BLaER1 treated with 17β-estradiol and CSF1 and Interleukin-3, amounts not matched to agents 10 nM and 100 nM (cell line): ENCODE measurements at regions not wholly inside any gene's neighbourhood (a gene's known extent, or its start where the extent isn't known, plus 50 kb on each side); places are given as distances from the start of the nearest gene placed in this dataset.

Source experiments
- H3K27ac ChIP-seq, 11 experiments: shearing (Covaris generic); formaldehyde crosslinking; 2 replicates each; pipeline ENCODE4 v1.8.1; 2022
- H3K27me3 ChIP-seq, 11 experiments: shearing (Covaris generic); formaldehyde crosslinking; 2 replicates each; pipeline ENCODE4 v1.8.1; 2022
- H3K36me3 ChIP-seq, 11 experiments: shearing (Covaris generic); formaldehyde crosslinking; 2 replicates each; pipeline ENCODE4 v1.8.1; 2022
- H3K4me1 ChIP-seq, 10 experiments: shearing (Covaris generic); formaldehyde crosslinking; 2 replicates each; pipeline ENCODE4 v1.8.1; 2022
- H3K4me2 ChIP-seq, 11 experiments: shearing (Covaris generic); formaldehyde crosslinking; 2 replicates each; pipeline ENCODE4 v1.8.1; 2022
- H3K4me3 ChIP-seq, 10 experiments: shearing (Covaris generic); formaldehyde crosslinking; 2 replicates each; pipeline ENCODE4 v1.8.1; 2022
- H3K9ac ChIP-seq, 11 experiments: shearing (Covaris generic); formaldehyde crosslinking; 2 replicates each; pipeline ENCODE4 v1.8.1; 2022
- H3K9me3 ChIP-seq, 11 experiments: shearing (Covaris generic); formaldehyde crosslinking; replicated peaks in 1 of 11; 2 replicates each; pipeline ENCODE4 v1.8.1; 2022
- H4K20me1 ChIP-seq, 11 experiments: shearing (Covaris generic); formaldehyde crosslinking; 2 replicates each; pipeline ENCODE4 v1.8.1; 2022
- Cebpa-rat ChIP-seq, 11 experiments: shearing (Covaris generic); IDR thresholded peaks; 2 replicates each; pipeline ENCODE4 v1.8.1; 2022

DNA sequence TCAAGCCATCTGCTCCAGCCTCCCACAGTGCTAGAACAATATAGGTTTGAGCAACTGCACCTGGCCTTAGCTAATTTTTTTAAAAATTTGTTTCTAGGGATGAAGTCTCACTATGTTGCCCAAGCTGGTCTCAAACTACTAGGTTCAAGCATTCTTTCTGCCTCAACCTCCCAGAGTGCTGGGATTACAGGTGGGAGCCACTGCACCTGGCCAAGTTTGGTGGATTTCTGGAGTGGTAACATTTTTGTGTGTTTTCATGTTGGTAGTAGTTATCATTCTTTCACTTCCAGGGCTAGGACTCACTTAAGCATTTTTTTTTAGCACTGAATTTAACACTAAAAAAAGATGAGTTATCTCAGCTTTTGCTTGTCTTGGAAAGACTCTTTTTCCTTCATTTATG is 328.0 kb upstream of the RGS6 start:
- Histone ChIP-seq H3K4me1 (peaks cover 0 to 9% (median 0%) of the 10 kb centered on the region in 10 experiments; a peak in 4 of 20 replicates), H3K27me3 (no peaks in the 10 kb centered on the region), H3K4me2 (no peak overlapping the region), H4K20me1 (peaks cover 0 to 96% (median 21%) of the 10 kb centered on the region in 11 experiments; a peak in 11 of 22 replicates), H3K27ac (no peak overlapping the region), H3K9me3 (peaks cover 28 to 53% (median 38%) of the 10 kb centered on the region in 11 experiments), H3K9ac (no peak overlapping the region), H3K4me3 (no peak overlapping the region), H3K36me3 (peaks cover 0 to 68% (median 9%) of the 10 kb centered on the region in 11 experiments; a peak in 13 of 22 replicates)
- no peak for TF ChIP-seq Cebpa-rat (IDR thresholded peaks at IDR 0.05)

GRCh38 chr14:71606064-71606463 is 326.2 kb upstream of the RGS6 start:
- H3K9ac ChIP-seq, result no peak overlapping the region
- peaks cover 0 to 98% (median 21%) of the 10 kb centered on the region in 11 experiments; a peak in 11 of 22 replicates for H4K20me1 ChIP-seq
- H3K4me2 ChIP-seq, result peak overlapping the region in 3 of 11 experiments; percentile 8 to 27 (median 11); a peak in 3 of 22 replicates
- H3K9me3 ChIP-seq, result peaks cover 10 to 35% (median 20%) of the 10 kb centered on the region in 11 experiments; a peak in 21 of 22 replicates
- TF ChIP-seq Cebpa-rat (IDR thresholded peaks at IDR 0.05), result no peak
- H3K27me3 ChIP-seq, result no peaks in the 10 kb centered on the region
- H3K36me3 ChIP-seq, result peaks cover 0 to 56% (median 0%) of the 10 kb centered on the region in 11 experiments; a peak in 8 of 22 replicates
- peaks cover 0 to 9% (median 0%) of the 10 kb centered on the region in 10 experiments; a peak in 4 of 20 replicates for H3K4me1 ChIP-seq
- H3K27ac ChIP-seq, result no peak overlapping the region
- no peak overlapping the region for H3K4me3 ChIP-seq

GRCh38 chr14:71606575-71606974 is 325.7 kb upstream of the RGS6 start:
- Histone ChIP-seq H3K4me3 (no peak overlapping the region), H3K4me1 (peaks cover 0 to 9% (median 0%) of the 10 kb centered on the region in 10 experiments; a peak in 4 of 20 replicates), H3K9me3 (peaks cover 7 to 30% (median 18%) of the 10 kb centered on the region in 11 experiments; a peak in 20 of 22 replicates), H3K9ac (no peak overlapping the region), H3K36me3 (peaks cover 0 to 56% (median 0%) of the 10 kb centered on the region in 11 experiments; a peak in 8 of 22 replicates), H4K20me1 (peaks cover 0 to 98% (median 21%) of the 10 kb centered on the region in 11 experiments; a peak in 11 of 22 replicates), H3K27me3 (no peaks in the 10 kb centered on the region), H3K27ac (no peak overlapping the region), H3K4me2 (peak overlapping the region in 1 of 11 experiments; percentile 27; a peak in 1 of 22 replicates)
- TF ChIP-seq Cebpa-rat (IDR thresholded peaks at IDR 0.05), result no peak

- no peak for TF ChIP-seq Cebpa-rat (IDR thresholded peaks at IDR 0.05)
- no peak overlapping the region for H3K4me3 ChIP-seq
- no peaks in the 10 kb centered on the region for H3K27me3 ChIP-seq
- H4K20me1 ChIP-seq, result peaks cover 0 to 98% (median 21%) of the 10 kb centered on the region in 11 experiments; a peak in 11 of 22 replicates
- peaks cover 0 to 56% (median 0%) of the 10 kb centered on the region in 11 experiments; a peak in 8 of 22 replicates for H3K36me3 ChIP-seq
- H3K9me3 ChIP-seq, result peaks cover 7 to 29% (median 18%) of the 10 kb centered on the region in 11 experiments; a peak in 20 of 22 replicates
- peaks cover 0 to 9% (median 0%) of the 10 kb centered on the region in 10 experiments; a peak in 4 of 20 replicates for H3K4me1 ChIP-seq
- H3K4me2 ChIP-seq, result no peak overlapping the region
- H3K27ac ChIP-seq, result no peak overlapping the region
- H3K9ac ChIP-seq, result no peak overlapping the region
Measured at GRCh38 chr14:71607056-71607455, 325.2 kb upstream of the RGS6 start.

DNA sequence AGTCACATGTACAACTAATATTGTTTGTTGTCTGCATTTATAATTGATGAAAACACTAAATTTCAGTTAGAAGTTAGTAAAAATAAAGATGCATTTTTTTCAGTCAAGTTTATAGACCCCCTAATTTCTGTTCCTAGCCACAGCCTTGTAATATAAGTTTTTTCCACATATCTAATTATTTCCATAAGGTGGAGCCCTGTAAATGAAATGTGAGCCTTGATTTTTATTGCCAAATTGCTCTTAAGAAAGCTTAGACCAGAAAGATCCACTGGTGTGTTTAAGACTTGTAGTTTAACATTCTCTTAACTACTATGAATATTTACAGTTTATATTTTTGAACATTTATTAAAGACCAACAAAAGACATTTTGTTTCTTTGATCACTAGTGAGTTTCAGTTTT is 322.1 kb upstream of the RGS6 start:
- no peak overlapping the region for H3K9ac ChIP-seq
- H3K4me2 ChIP-seq, result no peak overlapping the region
- peaks cover 0 to 98% (median 21%) of the 10 kb centered on the region in 11 experiments; a peak in 11 of 22 replicates for H4K20me1 ChIP-seq
- H3K36me3 ChIP-seq, result peaks cover 0 to 33% (median 0%) of the 10 kb centered on the region in 11 experiments; a peak in 7 of 22 replicates
- peaks cover 0 to 12% (median 2%) of the 10 kb centered on the region in 10 experiments; a peak in 5 of 20 replicates for H3K4me1 ChIP-seq
- no peaks in the 10 kb centered on the region for H3K27me3 ChIP-seq
- no peak overlapping the region for H3K27ac ChIP-seq
- no peak overlapping the region for H3K4me3 ChIP-seq
- H3K9me3 ChIP-seq, result peaks cover 0 to 12% (median 6%) of the 10 kb centered on the region in 11 experiments; a peak in 11 of 22 replicates
- no peak for TF ChIP-seq Cebpa-rat (IDR thresholded peaks at IDR 0.05)

DNA sequence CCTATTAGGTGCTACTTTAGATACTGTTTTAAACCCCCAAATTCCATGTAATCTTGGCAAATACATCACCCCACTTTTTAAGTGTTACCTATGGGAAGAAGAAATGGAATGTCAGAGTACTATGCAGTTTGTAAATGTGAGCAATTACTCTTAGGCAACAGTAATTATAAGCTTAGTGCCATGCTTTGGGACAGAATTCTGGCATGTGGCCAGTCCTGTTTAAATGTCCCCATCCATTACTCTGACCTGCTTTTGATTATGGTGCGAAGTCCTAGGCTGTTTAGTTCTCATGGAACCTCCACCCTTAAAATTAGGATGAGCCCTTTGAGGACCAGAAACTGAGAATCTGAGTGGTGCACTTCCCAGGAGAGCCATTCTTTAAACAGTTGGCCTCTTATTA is 321.4 kb upstream of the RGS6 start:
- H3K9me3 ChIP-seq, result peaks cover 0 to 6% (median 1%) of the 10 kb centered on the region in 11 experiments; a peak in 7 of 22 replicates
- peaks cover 0 to 12% (median 2%) of the 10 kb centered on the region in 10 experiments; a peak in 5 of 20 replicates for H3K4me1 ChIP-seq
- H3K4me3 ChIP-seq, result no peak overlapping the region
- no peak overlapping the region for H3K4me2 ChIP-seq
- no peak for TF ChIP-seq Cebpa-rat (IDR thresholded peaks at IDR 0.05)
- H3K27me3 ChIP-seq, result no peaks in the 10 kb centered on the region
- peaks cover 0 to 98% (median 18%) of the 10 kb centered on the region in 11 experiments; a peak in 11 of 22 replicates for H4K20me1 ChIP-seq
- H3K27ac ChIP-seq, result no peak overlapping the region
- peaks cover 0 to 31% (median 0%) of the 10 kb centered on the region in 11 experiments; a peak in 4 of 22 replicates for H3K36me3 ChIP-seq
- H3K9ac ChIP-seq, result no peak overlapping the region

GRCh38 chr14:71613168-71613567 is 319.1 kb upstream of the RGS6 start:
- Histone ChIP-seq H3K4me3 (no peak overlapping the region), H3K9me3 (no peaks in the 10 kb centered on the region), H3K27me3 (no peaks in the 10 kb centered on the region), H3K4me1 (peaks cover 0 to 12% (median 0%) of the 10 kb centered on the region in 10 experiments; a peak in 1 of 20 replicates), H3K36me3 (peaks cover 0 to 28% (median 0%) of the 10 kb centered on the region in 11 experiments; a peak in 5 of 22 replicates), H4K20me1 (peaks cover 0 to 98% (median 3%) of the 10 kb centered on the region in 11 experiments; a peak in 10 of 22 replicates), H3K27ac (no peak overlapping the region), H3K4me2 (no peak overlapping the region), H3K9ac (no peak overlapping the region)
- no peak for TF ChIP-seq Cebpa-rat (IDR thresholded peaks at IDR 0.05)

GRCh38 chr14:71616013-71616412 is 316.2 kb upstream of the RGS6 start:
- no peak for TF ChIP-seq Cebpa-rat (IDR thresholded peaks at IDR 0.05)
- Histone ChIP-seq H3K27ac (no peak overlapping the region), H3K27me3 (no peaks in the 10 kb centered on the region), H4K20me1 (peaks cover 0 to 96% (median 0%) of the 10 kb centered on the region in 11 experiments; a peak in 9 of 22 replicates), H3K9me3 (no peaks in the 10 kb centered on the region), H3K4me1 (peaks cover 0 to 12% (median 0%) of the 10 kb centered on the region in 10 experiments; a peak in 1 of 20 replicates), H3K4me3 (no peak overlapping the region), H3K36me3 (peaks cover 0 to 43% (median 17%) of the 10 kb centered on the region in 11 experiments; a peak in 16 of 22 replicates), H3K4me2 (no peak overlapping the region), H3K9ac (no peak overlapping the region)

DNA sequence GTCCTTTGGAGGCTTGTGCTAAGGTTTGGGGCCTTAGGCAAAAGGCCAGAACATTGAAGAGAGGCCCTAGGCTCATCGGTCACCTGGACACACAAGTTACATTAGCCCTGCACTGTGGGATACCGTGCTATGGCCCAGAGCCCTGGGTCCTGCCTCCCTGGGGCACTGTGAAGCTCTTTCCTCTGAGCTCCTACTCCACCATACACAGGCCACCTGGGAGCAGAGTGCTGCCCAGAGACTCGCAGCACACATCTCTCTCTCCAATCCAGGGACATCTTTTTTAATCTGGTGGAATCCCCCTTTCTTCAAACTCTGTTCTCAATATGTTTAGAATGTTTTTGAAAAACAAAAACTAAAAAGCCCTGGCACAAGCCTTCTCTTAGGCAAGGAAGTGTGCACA is 314.2 kb upstream of the RGS6 start:
- no peak for TF ChIP-seq Cebpa-rat (IDR thresholded peaks at IDR 0.05)
- 0 out of 20 replicates have a peak, but pooled peaks cover 0 to 3% (median 0%) of the 10 kb centered on the region in 10 experiments for H3K4me1 ChIP-seq
- H3K27ac ChIP-seq, result no peak overlapping the region
- H3K9me3 ChIP-seq, result no peaks in the 10 kb centered on the region
- H3K36me3 ChIP-seq, result peaks cover 0 to 64% (median 17%) of the 10 kb centered on the region in 11 experiments; a peak in 16 of 22 replicates
- H3K4me2 ChIP-seq, result no peak overlapping the region
- no peak overlapping the region for H3K9ac ChIP-seq
- no peak overlapping the region for H3K4me3 ChIP-seq
- H3K27me3 ChIP-seq, result no peaks in the 10 kb centered on the region
- H4K20me1 ChIP-seq, result peaks cover 0 to 96% (median 0%) of the 10 kb centered on the region in 11 experiments; a peak in 9 of 22 replicates
